ENCODE measurements at regions not wholly inside any gene's neighbourhood (a gene's known extent, or its start where the extent isn't known, plus 50 kb on each side); places are given as distances from the start of the nearest gene placed in this dataset.
"Not testable (repeated sequence)": the region's sequence is repeated elsewhere in the genome, so short reads cannot be mapped to it uniquely, and the experiment has no call there.

DNA sequence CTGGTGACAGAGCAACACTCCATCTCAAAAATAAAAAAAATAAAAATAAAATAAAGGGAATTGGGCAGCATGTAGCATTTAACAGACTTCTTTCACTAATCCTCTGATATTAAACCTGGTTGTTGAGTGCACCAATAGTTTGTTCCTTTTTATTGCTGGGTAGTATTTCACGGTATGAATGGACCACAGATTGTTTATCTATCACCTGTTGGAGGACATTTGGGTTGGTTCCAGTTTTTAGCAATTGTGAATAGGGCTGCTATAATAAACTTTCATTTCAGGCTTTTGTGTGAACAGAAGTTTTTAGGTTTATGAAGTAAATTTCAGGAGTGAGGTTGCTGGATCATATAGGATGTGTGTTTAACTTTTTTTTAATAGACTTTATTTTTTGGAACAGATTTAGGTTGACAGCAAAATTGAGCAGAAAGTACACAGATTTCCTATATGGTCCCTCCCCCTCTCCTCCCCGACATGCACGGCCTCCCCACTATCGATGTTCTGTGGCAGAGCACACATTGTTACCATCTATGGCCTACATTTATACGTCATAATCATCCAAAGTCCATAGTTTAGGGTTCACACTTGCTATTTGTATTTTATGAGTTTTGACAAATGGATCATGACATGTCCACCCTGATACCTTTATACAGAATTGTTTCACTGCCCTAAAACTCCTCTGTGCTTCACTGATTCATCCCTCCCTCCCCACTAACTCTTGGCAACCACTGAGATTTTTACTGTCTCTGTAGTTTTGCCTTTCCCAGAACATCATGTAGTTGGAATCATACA lies 66.1 kb upstream of the TMPRSS2 start:
- in situ Hi-C loops (cut with MboI; ENCODE audit: low sequenced_read_pairs), result no loop called here

GRCh38 chr21:41571938-41572510 lies 64.1 kb upstream of the TMPRSS2 start:
- in situ Hi-C loops (cut with MboI; ENCODE audit: low sequenced_read_pairs), result no loop called here

DNA sequence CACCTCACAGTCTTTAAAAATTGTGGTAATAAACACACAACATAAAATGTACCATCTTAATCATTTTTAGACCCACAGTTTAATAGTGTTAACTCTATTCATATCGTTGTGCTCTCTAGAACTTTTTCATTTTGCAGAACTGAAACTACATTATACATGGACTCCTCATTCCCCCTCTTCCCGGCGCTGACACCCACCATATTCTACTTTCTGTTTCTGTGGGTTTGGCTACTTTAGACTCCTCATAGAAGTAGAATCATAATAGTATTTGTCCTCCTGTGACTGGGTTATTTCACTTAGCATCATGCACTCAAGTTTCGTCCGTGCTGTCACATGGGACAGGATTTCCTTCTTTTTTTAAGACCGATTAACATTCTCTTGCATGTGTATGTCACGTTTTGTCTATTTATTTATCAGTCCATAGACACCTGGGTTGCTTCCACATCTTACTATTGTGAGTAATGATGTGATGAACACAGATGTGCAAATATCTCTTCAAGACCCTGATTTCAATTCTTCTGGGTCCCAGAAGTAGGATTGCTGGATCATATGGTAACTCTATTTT lies 62.9 kb upstream of the TMPRSS2 start:
- in situ Hi-C loops (cut with MboI; ENCODE audit: low sequenced_read_pairs), result no loop called here

DNA sequence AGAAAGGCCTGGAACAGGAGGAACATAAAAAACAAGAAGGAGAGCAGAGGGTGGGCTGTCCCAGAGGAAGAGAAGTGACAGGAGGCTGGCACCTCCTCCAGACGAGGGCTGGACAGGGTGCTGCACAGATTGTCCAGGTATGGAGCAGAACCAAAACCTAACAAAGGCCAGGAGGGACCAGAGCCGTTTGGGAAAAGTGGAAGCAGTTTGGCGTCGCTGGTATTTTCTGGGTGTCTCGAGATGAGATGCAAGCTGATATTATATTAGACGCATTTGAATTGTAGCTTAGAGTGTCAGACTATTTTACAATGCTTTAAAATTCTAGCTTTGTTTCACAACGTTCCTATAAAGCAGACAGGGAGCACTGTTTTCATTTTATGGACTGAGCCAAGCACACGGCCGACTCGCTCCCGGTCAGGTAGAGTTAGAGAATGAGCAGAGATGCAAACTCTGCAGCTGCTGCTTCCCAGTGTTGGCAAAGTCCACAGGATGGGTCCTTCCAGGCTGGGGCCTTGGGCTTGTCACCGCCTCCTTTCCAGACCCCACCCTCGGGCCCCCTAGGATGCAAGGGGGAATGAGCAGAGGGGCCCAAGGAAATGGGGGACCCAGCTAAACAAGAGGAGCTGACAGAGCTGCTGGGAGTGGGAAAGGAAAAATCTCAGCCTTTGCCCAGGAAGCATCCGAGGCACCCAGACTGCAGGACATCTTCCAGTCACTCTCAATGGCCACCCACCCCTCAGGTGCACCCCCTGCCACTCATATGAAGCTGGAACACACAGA lies 60.8 kb upstream of the TMPRSS2 start:
- in situ Hi-C loops (cut with MboI; ENCODE audit: low sequenced_read_pairs), result no loop called here

DNA sequence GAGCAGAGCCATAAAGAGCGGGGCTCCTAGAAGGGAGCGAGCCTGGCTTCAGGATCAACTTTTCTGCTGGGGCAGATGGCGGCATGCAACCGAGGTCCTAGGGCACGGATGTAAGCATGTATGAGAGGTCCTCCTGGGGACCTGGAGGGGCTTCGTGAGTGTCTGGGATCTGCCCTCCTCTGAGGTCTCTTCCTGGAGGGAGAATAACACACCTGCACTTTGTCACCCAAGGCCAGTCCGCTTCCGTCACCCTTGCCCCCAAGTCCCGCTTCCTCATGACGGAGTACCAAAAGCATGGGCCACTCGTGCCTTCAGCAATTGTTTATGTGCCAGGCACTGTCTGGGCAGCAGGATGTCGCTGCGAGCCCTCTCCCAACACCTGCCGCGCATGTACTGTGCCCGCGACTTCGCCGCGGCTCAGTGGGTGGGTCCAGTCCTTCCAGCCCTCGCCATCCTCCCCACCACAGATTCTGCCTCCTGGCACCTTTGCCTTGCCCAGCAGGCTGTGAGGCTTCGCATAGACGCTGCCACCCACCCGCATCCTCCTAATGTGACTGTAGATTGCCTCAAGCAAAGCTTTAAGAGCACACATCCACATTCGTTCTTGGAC lies 60.0 kb upstream of the TMPRSS2 start:
- in situ Hi-C loops (cut with MboI; ENCODE audit: low sequenced_read_pairs), result no loop called here

GRCh38 chr21:41567237-41567636 lies 59.3 kb upstream of the TMPRSS2 start:
- in situ Hi-C loops (cut with MboI; ENCODE audit: low sequenced_read_pairs), result not testable (repeated sequence)

GRCh38 chr21:41566500-41567014 lies 58.6 kb upstream of the TMPRSS2 start:
- in situ Hi-C loops (cut with MboI; ENCODE audit: low sequenced_read_pairs), result no loop called here

DNA sequence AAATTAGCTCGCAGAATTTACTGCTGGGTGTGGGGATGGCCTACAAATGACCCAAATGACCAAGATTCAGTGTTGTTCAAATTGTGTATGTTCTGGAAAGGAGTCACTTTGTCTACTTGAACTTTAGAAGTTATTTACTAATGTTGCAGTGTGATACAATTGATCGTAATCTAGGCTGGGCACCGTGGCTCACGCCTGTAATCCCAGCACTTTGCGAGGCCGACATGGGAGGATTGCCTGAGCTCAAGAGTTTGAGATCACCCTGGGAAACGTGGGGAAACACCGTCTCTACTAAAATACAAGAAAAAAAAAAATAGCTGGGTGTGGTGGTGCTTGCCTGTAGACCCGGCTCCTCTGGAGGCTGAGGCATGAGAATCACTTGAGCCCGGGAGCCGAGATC lies 57.6 kb upstream of the TMPRSS2 start:
- in situ Hi-C loops (cut with MboI; ENCODE audit: low sequenced_read_pairs), result no loop called here

DNA sequence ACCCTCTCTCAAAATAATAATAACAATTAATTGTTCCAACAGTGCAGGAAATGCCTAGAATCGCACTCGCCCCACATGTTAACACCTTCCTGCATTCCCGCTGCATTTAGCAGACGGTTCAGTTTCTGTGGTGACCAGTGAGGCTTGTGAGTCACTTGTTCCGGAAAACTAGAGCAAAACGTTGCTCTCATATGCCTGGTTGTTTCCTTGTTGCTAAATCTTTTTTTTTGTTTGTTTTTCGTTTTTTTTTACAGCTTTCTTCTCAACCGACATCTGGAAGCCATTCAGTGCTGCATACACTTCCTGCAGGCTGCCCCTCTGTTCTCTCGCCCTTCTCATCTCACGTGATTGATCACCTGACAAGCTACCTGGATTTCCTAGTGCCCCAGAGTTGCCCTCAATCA lies 56.9 kb upstream of the TMPRSS2 start:
- in situ Hi-C loops (cut with MboI; ENCODE audit: low sequenced_read_pairs), result no loop called here

- in situ Hi-C loops (cut with MboI; ENCODE audit: low sequenced_read_pairs), result no loop called here
Observed at GRCh38 chr21:41562101-41563000, 54.4 kb upstream of the TMPRSS2 start.

- in situ Hi-C loops (cut with MboI; ENCODE audit: low sequenced_read_pairs), result no loop called here
Observed at GRCh38 chr21:41561701-41562100, 53.7 kb upstream of the TMPRSS2 start.

- in situ Hi-C loops (cut with MboI; ENCODE audit: low sequenced_read_pairs), result no loop called here
Observed at GRCh38 chr21:41560661-41561158, 52.8 kb upstream of the TMPRSS2 start.

GRCh38 chr21:41559658-41560631 lies 52.0 kb upstream of the TMPRSS2 start:
- in situ Hi-C loops (cut with MboI; ENCODE audit: low sequenced_read_pairs), result no loop called here

- in situ Hi-C loops (cut with MboI; ENCODE audit: low sequenced_read_pairs), result no loop called here
Observed at GRCh38 chr21:41558842-41559241, 50.9 kb upstream of the TMPRSS2 start.

DNA sequence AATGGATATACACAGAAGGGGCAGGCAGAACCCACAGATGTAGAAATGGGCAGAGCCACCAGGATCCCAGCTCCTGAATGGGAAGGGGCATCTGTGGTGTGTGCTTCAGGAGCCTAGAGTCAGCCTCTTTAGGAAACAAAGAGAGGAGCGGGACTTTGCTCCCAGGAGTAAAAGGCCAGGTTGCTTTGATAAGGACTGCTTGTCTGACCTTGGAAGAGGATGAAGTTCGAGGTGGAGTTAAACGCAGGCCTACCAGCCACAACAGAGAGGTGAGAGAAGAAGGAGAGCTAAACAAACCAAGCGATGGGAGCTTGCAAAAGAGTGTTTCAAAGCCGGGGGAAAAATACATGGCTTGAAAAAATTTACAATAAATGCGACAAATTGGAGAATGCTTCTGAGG lies 49.9 kb upstream of the TMPRSS2 start:
- in situ Hi-C loops (cut with MboI; ENCODE audit: low sequenced_read_pairs), result no loop called here

All from HL-60/S4 (cell line).